HG03571 (cell line): ENCODE measurements at regions not wholly inside any gene's neighbourhood (a gene's known extent, or its start where the extent isn't known, plus 50 kb on each side); places are given as distances from the start of the nearest gene placed in this dataset.

Source experiments
- ATAC-seq: cut with Tn5 transposase; IDR thresholded peaks from one replicate; pipeline ENCODE4 v1.9.1; 2021; ENCODE audit not compliant: unreplicated experiment

DNA sequence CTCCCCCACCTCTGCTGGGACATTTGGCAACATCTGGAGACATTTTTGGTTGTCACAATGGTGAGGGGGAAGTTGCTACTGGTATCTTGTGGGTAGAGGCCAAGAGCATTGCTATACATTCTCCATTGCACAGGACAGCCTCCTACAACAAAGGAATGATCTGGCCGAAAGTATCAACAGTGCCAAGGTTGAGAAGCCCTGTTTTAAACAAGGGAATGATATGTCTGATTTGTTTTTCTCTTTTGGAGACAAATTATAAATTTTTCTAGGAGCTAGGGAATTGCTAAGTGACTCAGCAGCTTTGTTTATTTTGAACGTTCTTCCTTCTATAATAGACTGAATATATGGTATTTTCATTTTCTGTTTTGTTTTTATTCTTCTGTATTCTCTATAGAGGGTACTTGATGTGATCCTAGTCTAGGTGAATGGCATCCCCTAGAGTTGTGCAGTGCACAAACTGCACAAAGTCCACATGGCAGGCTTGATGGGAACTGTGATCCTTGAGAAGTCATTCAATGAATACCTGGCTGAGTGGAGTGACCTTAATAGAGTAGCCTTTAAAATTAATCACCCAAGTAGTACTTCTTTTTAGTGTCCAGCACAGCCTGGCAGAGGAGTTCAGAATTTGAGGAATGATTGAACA lies 288.6 kb upstream of the USP24 start:
- no peak for ATAC-seq

GRCh38 chr1:55500601-55501000 lies 285.4 kb upstream of the USP24 start:
- no peak for ATAC-seq

GRCh38 chr1:55490547-55490946 lies 275.4 kb upstream of the USP24 start:
- no peak for ATAC-seq

GRCh38 chr1:55484173-55484572 lies 269.0 kb upstream of the USP24 start:
- no peak for ATAC-seq

GRCh38 chr1:55483523-55483922 lies 268.4 kb upstream of the USP24 start:
- no peak for ATAC-seq

DNA sequence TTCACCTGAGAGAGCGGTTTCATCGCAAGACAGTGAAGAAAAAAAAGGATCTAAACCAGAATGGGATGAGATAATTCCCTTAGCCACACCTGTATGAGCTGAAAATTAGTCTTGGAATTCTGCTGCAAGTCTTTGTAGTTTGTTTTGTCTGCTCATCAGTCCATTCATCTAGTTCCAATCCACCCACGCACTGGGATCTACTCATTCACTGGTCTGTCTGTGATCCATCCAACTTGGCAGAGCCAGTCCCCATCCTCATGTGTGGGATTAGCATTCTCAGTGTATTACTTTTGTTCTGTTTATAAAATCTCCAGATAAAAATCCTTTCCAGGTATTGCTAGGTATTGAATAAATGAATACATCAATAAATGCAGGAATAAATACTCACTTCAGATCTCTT lies 266.5 kb upstream of the USP24 start:
- ATAC-seq: no peak

GRCh38 chr1:55480029-55480795 lies 265.0 kb upstream of the USP24 start:
- no peak for ATAC-seq

- ATAC-seq: no peak
Measured at GRCh38 chr1:55478742-55479141, 263.6 kb upstream of the USP24 start.

DNA sequence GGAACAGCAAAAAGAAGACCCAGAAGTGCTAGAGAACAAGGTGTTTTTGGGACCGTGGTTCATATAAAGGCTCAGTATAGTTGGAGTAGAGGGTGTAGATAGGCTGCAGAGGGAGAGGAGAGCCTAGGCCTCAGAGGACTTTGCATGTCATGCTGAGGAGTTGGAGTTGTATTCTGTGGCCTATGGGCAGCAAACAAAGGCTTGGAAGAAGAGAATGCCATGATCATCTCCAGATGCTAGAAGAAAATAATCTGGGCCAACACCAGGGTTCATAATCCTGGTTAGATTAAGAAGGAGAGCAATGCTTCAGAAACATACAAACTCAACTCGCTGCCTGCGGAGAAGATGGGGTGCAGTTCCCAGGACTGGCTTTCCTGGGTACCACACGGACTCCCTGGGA lies 262.8 kb upstream of the USP24 start:
- no peak for ATAC-seq

- ATAC-seq: no peak
Measured at GRCh38 chr1:55476445-55477015, 261.4 kb upstream of the USP24 start.

- no peak for ATAC-seq
Measured at GRCh38 chr1:55474168-55474786, 259.1 kb upstream of the USP24 start.

DNA sequence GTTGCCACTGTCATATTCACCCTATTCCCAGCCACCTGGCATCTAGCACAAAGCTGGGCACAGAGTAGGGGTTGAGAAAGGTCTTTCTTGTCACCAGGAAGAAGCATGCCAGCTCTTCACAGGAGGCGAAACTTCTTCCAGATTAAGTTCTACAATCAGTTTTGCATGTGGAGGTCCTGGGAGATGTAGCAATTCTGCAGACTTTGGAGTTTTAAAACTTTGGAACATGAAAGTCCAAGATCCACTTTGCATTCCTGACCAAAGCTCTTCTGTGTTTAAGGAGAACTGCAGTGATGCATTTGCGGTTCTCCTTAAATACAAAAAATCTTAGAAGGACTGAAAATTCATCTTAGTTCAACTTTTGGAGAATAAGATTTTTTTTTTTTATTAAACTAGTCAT lies 258.5 kb upstream of the USP24 start:
- no peak for ATAC-seq

DNA sequence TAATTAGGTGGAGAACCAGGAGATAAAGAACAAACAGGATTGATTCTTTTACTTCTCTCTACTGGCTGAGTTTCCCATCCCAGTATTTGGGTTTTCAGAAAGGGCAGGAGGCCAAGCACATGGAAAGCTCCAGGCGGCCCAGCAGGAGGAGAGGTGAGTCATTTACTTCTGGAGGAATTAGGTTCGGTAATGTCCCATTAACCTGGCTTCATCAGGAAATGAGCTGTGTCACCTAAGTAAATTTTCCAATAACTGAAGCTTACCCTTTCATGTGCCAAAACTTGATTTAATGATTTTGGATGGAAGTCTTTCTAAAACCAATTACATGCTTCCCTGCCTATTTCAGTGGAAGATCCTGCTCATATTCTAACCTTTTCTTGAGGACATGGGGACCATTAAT lies 257.6 kb upstream of the USP24 start:
- ATAC-seq: no peak

- ATAC-seq: no peak
Measured at GRCh38 chr1:55472115-55472514, 257.0 kb upstream of the USP24 start.

DNA sequence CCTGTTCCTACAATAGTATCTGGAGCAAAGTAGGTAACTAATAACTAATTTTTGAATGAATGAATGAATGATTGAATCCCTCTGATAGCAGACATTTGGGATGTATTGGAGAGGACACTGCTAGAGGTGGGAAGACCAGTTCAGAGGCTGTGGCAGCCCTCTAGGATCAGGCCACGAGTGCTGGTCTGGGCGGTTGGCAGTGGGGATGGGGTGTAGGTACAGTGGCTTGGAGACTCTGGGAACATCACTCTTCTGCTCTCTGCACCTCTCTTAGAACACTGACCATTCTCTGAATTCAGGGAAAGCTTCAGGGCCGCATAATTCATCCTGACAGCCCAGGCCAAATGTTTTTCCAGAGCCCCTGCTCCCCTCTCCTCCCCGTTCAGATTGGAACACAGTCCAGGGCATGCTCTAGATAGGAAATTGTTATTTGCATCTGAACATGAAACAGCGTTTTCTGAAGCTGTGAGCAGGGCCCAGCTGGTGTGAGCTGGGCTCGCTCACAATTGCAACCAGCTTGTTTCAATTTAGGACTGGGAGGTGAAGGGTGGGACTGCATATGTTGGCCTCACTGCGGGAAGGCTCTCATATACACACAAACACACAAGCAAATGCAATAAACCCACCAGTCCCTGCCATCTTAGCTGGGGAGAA lies 253.1 kb upstream of the USP24 start:
- no peak for ATAC-seq

GRCh38 chr1:55466921-55467320 lies 251.8 kb upstream of the USP24 start:
- no peak for ATAC-seq

DNA sequence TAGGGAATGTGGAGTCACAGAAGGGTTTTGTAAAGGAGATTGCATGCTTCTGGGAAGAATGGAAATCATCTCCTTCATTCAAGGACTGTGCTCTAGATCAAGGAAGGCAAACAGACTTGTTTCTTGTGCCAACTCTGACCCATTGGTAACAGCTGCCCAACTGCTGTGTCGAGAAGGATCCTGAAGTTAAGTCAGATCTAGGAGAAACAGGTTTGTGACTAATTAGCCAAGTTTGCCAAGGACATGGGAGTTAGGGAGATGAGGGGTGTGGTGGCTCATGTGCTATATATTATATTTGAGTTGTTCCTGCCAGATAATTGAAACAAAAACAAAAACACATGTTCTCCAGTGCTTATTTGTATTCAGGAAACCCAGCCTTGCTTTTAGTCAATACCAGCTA lies 251.2 kb upstream of the USP24 start:
- ATAC-seq: no peak

DNA sequence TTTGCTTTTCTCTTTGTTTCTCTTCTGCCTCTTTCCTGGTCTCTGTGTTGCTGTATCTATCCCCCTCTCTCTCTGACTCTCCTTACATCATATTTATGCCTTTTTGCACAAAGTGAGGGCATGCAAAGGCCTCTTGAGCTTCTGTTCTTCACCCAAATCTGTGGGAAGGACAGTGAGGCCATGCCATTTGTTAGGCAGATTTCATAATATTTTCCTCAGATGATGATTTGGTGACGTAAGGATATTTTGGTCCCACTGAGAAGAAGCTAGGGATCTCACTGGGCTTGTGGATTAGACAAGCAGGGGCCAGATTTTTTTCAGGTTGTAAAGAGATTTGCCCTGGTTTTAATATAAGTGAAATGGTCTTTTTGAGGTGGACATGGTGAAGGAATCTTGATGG lies 249.4 kb upstream of the USP24 start:
- no peak for ATAC-seq

GRCh38 chr1:55463814-55464475 lies 248.8 kb upstream of the USP24 start:
- no peak for ATAC-seq

GRCh38 chr1:55457874-55458273 lies 242.7 kb upstream of the USP24 start:
- ATAC-seq: no peak

DNA sequence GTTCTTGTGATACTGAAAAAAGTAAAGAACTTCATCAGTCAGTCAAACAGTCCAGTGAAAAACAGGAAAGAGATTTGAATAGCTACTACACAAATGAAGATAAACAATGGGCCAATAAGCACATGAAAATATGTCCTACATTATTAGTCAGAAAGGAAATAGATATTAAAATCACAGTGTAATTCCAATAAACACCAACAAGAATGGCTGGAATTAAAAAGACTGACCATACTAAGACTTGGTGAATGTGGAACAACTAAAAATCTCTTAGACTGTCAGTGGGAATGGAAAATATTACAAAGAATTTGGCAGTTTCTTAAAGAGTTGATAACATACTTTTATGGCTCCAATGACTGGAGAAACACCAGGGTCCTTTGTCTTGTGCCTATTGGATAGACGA lies 241.8 kb upstream of the USP24 start:
- ATAC-seq: no peak
